ENCODE measurements at regions not wholly inside any gene's neighbourhood (a gene's known extent, or its start where the extent isn't known, plus 50 kb on each side); places are given as distances from the start of the nearest gene placed in this dataset.

- no peak for TF ChIP-seq CTCF (IDR thresholded peaks at IDR 0.05; ENCODE audit: unreplicated experiment)
- Mint-ChIP-seq H3K27me3 (no peaks in the 10 kb centered on the region), H3K4me3 (ENCODE audit: low read depth) (no peak overlapping the region), H3K27ac (no peak overlapping the region), H3K36me3 (ENCODE audit: insufficient read depth) (no peaks in the 10 kb centered on the region), H3K4me1 (ENCODE audit: low read depth) (no peaks in the 10 kb centered on the region), H3K9me3 (ENCODE audit: low read depth) (peaks cover 20% of the 10 kb centered on the region)
- no peak for DNase-seq (ENCODE audit: low spot score, unreplicated experiment)
These were observed 1202.8 kb upstream of the ACVR2A start for GRCh38 chr2:146642066-146642465.

GRCh38 chr2:146634230-146635097, 1210.4 kb upstream of the ACVR2A start:
- no peaks in the 10 kb centered on the region for H3K4me1 Mint-ChIP-seq (ENCODE audit: low read depth)
- H3K36me3 Mint-ChIP-seq (ENCODE audit: insufficient read depth) = no peaks in the 10 kb centered on the region
- H3K27ac Mint-ChIP-seq = no peak overlapping the region
- no peak overlapping the region for H3K4me3 Mint-ChIP-seq (ENCODE audit: low read depth)
- no peak for DNase-seq (ENCODE audit: low spot score, unreplicated experiment)
- no peaks in the 10 kb centered on the region for H3K9me3 Mint-ChIP-seq (ENCODE audit: low read depth)
- H3K27me3 Mint-ChIP-seq = no peaks in the 10 kb centered on the region
- TF ChIP-seq CTCF (IDR thresholded peaks at IDR 0.05; ENCODE audit: unreplicated experiment) = no peak

- H3K36me3 Mint-ChIP-seq (ENCODE audit: insufficient read depth) = no peaks in the 10 kb centered on the region
- no peaks in the 10 kb centered on the region for H3K4me1 Mint-ChIP-seq (ENCODE audit: low read depth)
- DNase-seq (ENCODE audit: low spot score, unreplicated experiment) = no peak
- no peak for TF ChIP-seq CTCF (IDR thresholded peaks at IDR 0.05; ENCODE audit: unreplicated experiment)
- no peak overlapping the region for H3K27ac Mint-ChIP-seq
- H3K27me3 Mint-ChIP-seq = no peaks in the 10 kb centered on the region
- H3K4me3 Mint-ChIP-seq (ENCODE audit: low read depth) = no peak overlapping the region
- H3K9me3 Mint-ChIP-seq (ENCODE audit: low read depth) = peaks cover 3% of the 10 kb centered on the region
These were observed 1211.7 kb upstream of the ACVR2A start for GRCh38 chr2:146633159-146633558.

GRCh38 chr2:146632707-146633106, 1212.1 kb upstream of the ACVR2A start:
- H3K9me3 Mint-ChIP-seq (ENCODE audit: low read depth) = peaks cover 3% of the 10 kb centered on the region
- H3K36me3 Mint-ChIP-seq (ENCODE audit: insufficient read depth) = no peaks in the 10 kb centered on the region
- H3K27ac Mint-ChIP-seq = no peak overlapping the region
- no peak for TF ChIP-seq CTCF (IDR thresholded peaks at IDR 0.05; ENCODE audit: unreplicated experiment)
- no peaks in the 10 kb centered on the region for H3K27me3 Mint-ChIP-seq
- no peaks in the 10 kb centered on the region for H3K4me1 Mint-ChIP-seq (ENCODE audit: low read depth)
- no peak overlapping the region for H3K4me3 Mint-ChIP-seq (ENCODE audit: low read depth)
- DNase-seq (ENCODE audit: low spot score, unreplicated experiment) = no peak

- H3K4me3 Mint-ChIP-seq (ENCODE audit: low read depth) = no peak overlapping the region
- H3K9me3 Mint-ChIP-seq (ENCODE audit: low read depth) = peaks cover 3% of the 10 kb centered on the region
- no peak for TF ChIP-seq CTCF (IDR thresholded peaks at IDR 0.05; ENCODE audit: unreplicated experiment)
- no peak for DNase-seq (ENCODE audit: low spot score, unreplicated experiment)
- H3K4me1 Mint-ChIP-seq (ENCODE audit: low read depth) = peaks cover 2% of the 10 kb centered on the region
- no peak overlapping the region for H3K27ac Mint-ChIP-seq
- H3K27me3 Mint-ChIP-seq = no peaks in the 10 kb centered on the region
- no peaks in the 10 kb centered on the region for H3K36me3 Mint-ChIP-seq (ENCODE audit: insufficient read depth)
These were observed 1220.2 kb upstream of the ACVR2A start for GRCh38 chr2:146624430-146625160.

All from progenitor cell of endocrine pancreas (in vitro differentiated cells).